ENCODE measurements at regions not wholly inside any gene's neighbourhood (a gene's known extent, or its start where the extent isn't known, plus 50 kb on each side); places are given as distances from the start of the nearest gene placed in this dataset.

GRCh38 chr17:72175787-72176515 lies 55.1 kb downstream of the SOX9 start:
- no peak for TF ChIP-seq CTCF (IDR thresholded peaks at IDR 0.05)
- no peak for TF ChIP-seq POLR2A (IDR thresholded peaks at IDR 0.05)
